Trophoblast cell (in vitro differentiated cells and primary cell): ENCODE measurements at regions not wholly inside any gene's neighbourhood (a gene's known extent, or its start where the extent isn't known, plus 50 kb on each side); places are given as distances from the start of the nearest gene placed in this dataset.
A peak's percentile ranks its signal among the peaks of the same experiment; 100 is the strongest.

Experiments used
- DNase-seq, 2 donors: peaks; one replicate each; pipeline ENCODE4 v3.0.0-alpha.2; 2016
- H2AFZ ChIP-seq: 2 replicates; pipeline ENCODE4 v1.6.1; 2013; ENCODE audit warnings: low read length, moderate library complexity, mild to moderate bottlenecking; ENCODE audit not compliant: insufficient read depth, poor library complexity
- H2AK5ac ChIP-seq: 2 replicates; pipeline ENCODE4 v1.6.1; 2013; ENCODE audit warnings: mild to moderate bottlenecking, low read length
- H2BK120ac ChIP-seq: 2 replicates; pipeline ENCODE4 v1.6.1; 2013; ENCODE audit warnings: low read length, mild to moderate bottlenecking, moderate library complexity; ENCODE audit not compliant: insufficient read depth, poor library complexity
- H2BK12ac ChIP-seq: 2 replicates; pipeline ENCODE4 v1.6.1; 2013; ENCODE audit warnings: mild to moderate bottlenecking, low read length, moderate library complexity
- H2BK5ac ChIP-seq: 2 replicates; pipeline ENCODE4 v1.6.1; 2013; ENCODE audit warnings: low read length, low read depth, moderate library complexity, mild to moderate bottlenecking; ENCODE audit not compliant: poor library complexity
- H3K14ac ChIP-seq: 2 replicates; pipeline ENCODE4 v1.6.1; 2013; ENCODE audit warnings: mild to moderate bottlenecking, low read length
- H3K18ac ChIP-seq: 2 replicates; pipeline ENCODE4 v1.6.1; 2013; ENCODE audit warnings: mild to moderate bottlenecking, low read length
- H3K23ac ChIP-seq: 2 replicates; pipeline ENCODE4 v1.6.1; 2013; ENCODE audit warnings: low read length
- H3K27ac ChIP-seq: 2 replicates; pipeline ENCODE4 v1.5.1; 2013; ENCODE audit warnings: low read depth, mild to moderate bottlenecking, inconsistent platforms, low read length, moderate library complexity
- H3K27me3 ChIP-seq: 2 replicates; pipeline ENCODE4 v1.6.1; 2013; ENCODE audit warnings: inconsistent platforms, mild to moderate bottlenecking, low read length, moderate library complexity; ENCODE audit not compliant: insufficient read depth
- H3K36me3 ChIP-seq, 2 experiments: 1 replicate in 1 of 2; 2 replicates in 1 of 2; pipeline ENCODE4 v1.6.1; 2013; ENCODE audit warnings: low read length in 2 of 2, mild to moderate bottlenecking in 2 of 2, moderate library complexity in 1 of 2; ENCODE audit not compliant: insufficient read depth in 2 of 2, control insufficient read depth in 1 of 2
- H3K4ac ChIP-seq: 2 replicates; pipeline ENCODE4 v1.6.1; 2013; ENCODE audit warnings: low read depth, mild to moderate bottlenecking, low read length, moderate library complexity
- H3K4me1 ChIP-seq, 2 experiments: 1 replicate in 1 of 2; 2 replicates in 1 of 2; pipeline ENCODE4 v1.6.1; 2013; ENCODE audit warnings: low read length in 2 of 2, mild to moderate bottlenecking in 2 of 2, moderate library complexity in 1 of 2; ENCODE audit not compliant: insufficient read depth in 2 of 2, control insufficient read depth in 1 of 2
- H3K4me2 ChIP-seq: 2 replicates; pipeline ENCODE4 v1.6.1; 2013; ENCODE audit warnings: inconsistent platforms, mild to moderate bottlenecking, low read length, moderate library complexity
- H3K4me3 ChIP-seq: 2 replicates; pipeline ENCODE4 v1.5.1; 2013; ENCODE audit warnings: mild to moderate bottlenecking, low read depth, low read length, inconsistent platforms
- H3K79me1 ChIP-seq: one replicate; pipeline ENCODE4 v1.6.1; 2013; ENCODE audit warnings: low read length
- H3K79me2 ChIP-seq: 2 replicates; pipeline ENCODE4 v1.6.1; 2013; ENCODE audit warnings: low read length, mild to moderate bottlenecking; ENCODE audit not compliant: control insufficient read depth, insufficient read depth, poor library complexity
- H3K9ac ChIP-seq: 2 replicates; pipeline ENCODE4 v1.6.1; 2013; ENCODE audit warnings: mild to moderate bottlenecking, low read length
- H3K9me3 ChIP-seq: 2 replicates; pipeline ENCODE4 v1.6.1; 2013; ENCODE audit warnings: low read depth, mild to moderate bottlenecking, control low read depth, inconsistent platforms, low read length; ENCODE audit not compliant: insufficient read depth
- H4K12ac ChIP-seq: 2 replicates; pipeline ENCODE4 v1.6.1; 2013; ENCODE audit warnings: low read depth, mild to moderate bottlenecking, low read length, moderate library complexity
- H4K8ac ChIP-seq: 2 replicates; pipeline ENCODE4 v1.6.1; 2013; ENCODE audit warnings: low read depth, mild to moderate bottlenecking, low read length, moderate library complexity
- H4K91ac ChIP-seq: one replicate; pipeline ENCODE4 v1.6.1; 2013; ENCODE audit warnings: low read depth, mild to moderate bottlenecking, low read length, moderate library complexity
- WGBS: extraction: QIAGEN DNeasy Blood & Tissue Kit; methylation state at CpG from one replicate; pipeline ENCODE4 v1.1.7; 2013; ENCODE audit warnings: missing lambda C conversion rate; ENCODE audit not compliant: insufficient read length, insufficient coverage; ENCODE audit errors: extremely low coverage; 5-methylcytosine and 5-hydroxymethylcytosine counted together

- Histone ChIP-seq H3K79me1 (peaks cover 3% of the 10 kb centered on the region), H3K27ac (peak overlapping the region; percentile 58), H3K14ac (no peak overlapping the region), H3K4me3 (no peak overlapping the region), H3K9ac (no peak overlapping the region), H2BK5ac (no peak overlapping the region), H4K12ac (no peak overlapping the region), H3K4ac (no peak overlapping the region), H3K27me3 (no peaks in the 10 kb centered on the region), H3K4me2 (peak overlapping the region; percentile 67), H2BK12ac (no peak overlapping the region), H3K23ac (no peak overlapping the region), H4K8ac (peak overlapping the region; percentile 70), H4K91ac (peak overlapping the region; percentile 23), H3K36me3 (no peaks in the 10 kb centered on the region), H2AFZ (peak overlapping the region; percentile 69), H3K18ac (no peak overlapping the region), H2AK5ac (no peak overlapping the region), H3K4me1 (peaks cover 8 to 12% of the 10 kb centered on the region in 2 experiments), H2BK120ac (no peak overlapping the region), H3K79me2 (no peaks in the 10 kb centered on the region), H3K9me3 (no peaks in the 10 kb centered on the region)
- no CpG with 5 or more reads among the region's 20 CpGs for WGBS
- no peak for DNase-seq
Measured at GRCh38 chr16:86300746-86301481, 209.4 kb upstream of the FOXF1 start.

DNA sequence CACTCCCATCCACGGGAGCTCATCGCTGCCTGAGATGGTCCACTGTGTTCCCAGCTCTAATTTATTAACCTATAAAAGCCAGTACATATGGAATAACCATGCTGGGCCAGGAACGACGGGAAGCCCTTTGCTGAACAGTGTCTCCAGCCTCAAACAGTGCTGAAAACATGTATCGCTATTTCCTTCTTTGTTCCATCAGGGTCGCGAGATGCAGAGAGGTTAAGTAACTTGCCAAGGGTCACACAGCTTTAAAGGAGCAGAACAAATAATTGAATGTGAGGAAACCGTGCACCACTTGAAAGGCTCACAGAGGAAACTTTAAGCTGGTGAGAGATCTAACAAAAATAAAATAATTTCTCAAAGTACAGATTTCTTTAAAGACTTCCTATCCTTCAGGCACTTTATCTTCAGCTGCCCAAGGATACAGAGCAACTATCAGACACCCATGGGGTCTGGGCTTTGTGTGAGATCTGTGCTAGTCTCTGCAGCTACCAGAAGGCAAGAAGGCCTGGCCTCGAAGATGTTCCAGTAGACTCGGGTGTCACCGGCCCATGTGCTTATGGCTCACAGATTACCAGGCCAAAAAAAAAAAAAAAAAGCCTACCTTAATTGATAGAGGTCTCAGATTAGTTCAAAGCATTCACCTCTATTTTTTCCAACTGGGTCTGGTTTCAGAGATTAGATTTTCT, 207.8 kb upstream of the FOXF1 start:
- Histone ChIP-seq H2AK5ac (no peak overlapping the region), H3K79me1 (peaks cover 3% of the 10 kb centered on the region), H3K23ac (no peak overlapping the region), H3K4ac (no peak overlapping the region), H2BK120ac (no peak overlapping the region), H3K36me3 (no peaks in the 10 kb centered on the region), H3K4me1 (peaks cover 8 to 12% of the 10 kb centered on the region in 2 experiments), H3K4me3 (no peak overlapping the region), H3K18ac (no peak overlapping the region), H3K79me2 (no peaks in the 10 kb centered on the region), H3K14ac (no peak overlapping the region), H2BK5ac (no peak overlapping the region), H3K27me3 (no peaks in the 10 kb centered on the region), H3K9ac (no peak overlapping the region), H2BK12ac (no peak overlapping the region), H3K4me2 (no peak overlapping the region), H4K8ac (no peak overlapping the region), H3K9me3 (no peaks in the 10 kb centered on the region), H3K27ac (no peak overlapping the region), H2AFZ (no peak overlapping the region), H4K12ac (no peak overlapping the region), H4K91ac (peak overlapping the region; percentile 15)
- WGBS = no CpG with 5 or more reads among the region's 11 CpGs
- no peak for DNase-seq

GRCh38 chr16:86303787-86304678, 206.3 kb upstream of the FOXF1 start:
- H3K79me2 ChIP-seq = no peaks in the 10 kb centered on the region
- H3K14ac ChIP-seq = no peak overlapping the region
- H2AK5ac ChIP-seq = no peak overlapping the region
- no peak overlapping the region for H3K4ac ChIP-seq
- no peak overlapping the region for H3K23ac ChIP-seq
- no peak overlapping the region for H3K27ac ChIP-seq
- H3K36me3 ChIP-seq = no peaks in the 10 kb centered on the region
- peak overlapping the region; percentile 12 for H4K91ac ChIP-seq
- no CpG with 5 or more reads among the region's 41 CpGs for WGBS
- no peak for DNase-seq
- H3K4me3 ChIP-seq = no peak overlapping the region
- no peaks in the 10 kb centered on the region for H3K9me3 ChIP-seq
- H3K4me1 ChIP-seq = peaks cover 8 to 9% of the 10 kb centered on the region in 2 experiments
- H3K9ac ChIP-seq = no peak overlapping the region
- H4K8ac ChIP-seq = no peak overlapping the region
- H2BK120ac ChIP-seq = no peak overlapping the region
- H2BK12ac ChIP-seq = no peak overlapping the region
- H3K18ac ChIP-seq = no peak overlapping the region
- H2AFZ ChIP-seq = no peak overlapping the region
- H2BK5ac ChIP-seq = no peak overlapping the region
- no peak overlapping the region for H4K12ac ChIP-seq
- no peak overlapping the region for H3K4me2 ChIP-seq
- peaks cover 3% of the 10 kb centered on the region for H3K79me1 ChIP-seq
- H3K27me3 ChIP-seq = no peaks in the 10 kb centered on the region

DNA sequence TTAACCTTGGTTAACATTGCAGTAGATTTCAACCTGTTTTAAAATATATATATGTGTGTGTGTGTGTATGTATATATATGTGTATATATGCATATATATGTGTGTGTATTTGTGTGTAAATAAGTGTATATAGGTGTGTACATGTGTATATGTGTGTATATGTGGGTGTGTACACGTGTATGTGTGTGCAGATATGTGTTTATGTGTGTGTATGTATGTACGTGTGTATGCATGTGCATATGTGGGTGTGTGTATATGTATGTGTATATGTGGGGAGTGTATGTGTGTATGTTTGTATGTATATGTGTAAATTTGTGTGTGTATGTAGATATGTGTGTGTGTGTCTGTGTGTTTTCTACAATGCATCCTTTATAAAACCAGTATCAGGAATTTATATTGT, 205.5 kb upstream of the FOXF1 start:
- Histone ChIP-seq H3K4ac (no peak overlapping the region), H3K4me1 (peaks cover 8 to 9% of the 10 kb centered on the region in 2 experiments), H2BK12ac (no peak overlapping the region), H3K23ac (no peak overlapping the region), H2AFZ (no peak overlapping the region), H3K4me2 (no peak overlapping the region), H3K18ac (no peak overlapping the region), H3K14ac (no peak overlapping the region), H3K4me3 (no peak overlapping the region), H4K91ac (no peak overlapping the region), H3K27me3 (no peaks in the 10 kb centered on the region), H3K27ac (no peak overlapping the region), H3K79me2 (no peaks in the 10 kb centered on the region), H3K9me3 (no peaks in the 10 kb centered on the region), H3K36me3 (no peaks in the 10 kb centered on the region), H4K12ac (no peak overlapping the region), H4K8ac (no peak overlapping the region), H2BK120ac (no peak overlapping the region), H2BK5ac (no peak overlapping the region), H3K9ac (no peak overlapping the region), H3K79me1 (peaks cover 3% of the 10 kb centered on the region), H2AK5ac (no peak overlapping the region)
- no peak for DNase-seq
- WGBS = no CpG with 5 or more reads among the region's 2 CpGs
